ENCODE measurements at regions not wholly inside any gene's neighbourhood (a gene's known extent, or its start where the extent isn't known, plus 50 kb on each side); places are given as distances from the start of the nearest gene placed in this dataset.
"Not testable (repeated sequence)": the region's sequence is repeated elsewhere in the genome, so short reads cannot be mapped to it uniquely, and the experiment has no call there.

GRCh38 chr6:61100072-61100471 lies 1186.0 kb downstream of the KHDRBS2 start:
- CTCF ChIA-PET, result no interaction called here

GRCh38 chr6:61099561-61099960 lies 1186.5 kb downstream of the KHDRBS2 start:
- H3K4me1 ChIP-seq; H3K4me2 ChIP-seq; H3K9me3 ChIP-seq; FAIRE-seq; POLR2A ChIA-PET; H3K27ac ChIP-seq; CTCF ChIA-PET; ATAC-seq; H3K4me3 ChIP-seq; DNase-seq (ENCODE audit: low read depth in 1 of 2, low spot score in 1 of 2): not testable (repeated sequence)
- 21% methylated on average over 1 of the region's 1 CpG for WGBS (ENCODE audit: missing lambda C conversion rate)

More at GRCh38 chr6:61100072-61100471, 1186.0 kb downstream of the KHDRBS2 start:
- H3K27ac ChIP-seq, result no peak overlapping the region
- POLR2A ChIA-PET, result no interaction called here
- H3K9me3 ChIP-seq, result no peaks in the 10 kb centered on the region
- DNase-seq (ENCODE audit: low read depth in 1 of 2, low spot score in 1 of 2) (no peak), ATAC-seq (no peak), FAIRE-seq (no peak)
- no peak overlapping the region for H3K4me3 ChIP-seq
- TF ChIP-seq JUNB (IDR thresholded peaks at IDR 0.05) (no peak), EHF (CRISPR knock-in tag; IDR thresholded peaks at IDR 0.05) (no peak), CBX2 (IDR thresholded peaks at IDR 0.05; ENCODE audit: borderline replicate concordance, low read depth) (no peak), USF2 (IDR thresholded peaks at IDR 0.05) (no peak), MAFK (IDR thresholded peaks at IDR 0.05; ENCODE audit: partially characterized antibody) (no peak), CBX8 (IDR thresholded peaks at IDR 0.05) (no peak)
- H3K4me1 ChIP-seq, result no peaks in the 10 kb centered on the region
- H3K4me2 ChIP-seq, result no peak overlapping the region

- H3K9me3 ChIP-seq; ATAC-seq; H3K4me1 ChIP-seq; H3K27ac ChIP-seq; DNase-seq (ENCODE audit: low read depth in 1 of 2, low spot score in 1 of 2); FAIRE-seq; CTCF ChIA-PET; H3K4me3 ChIP-seq; POLR2A ChIA-PET; H3K4me2 ChIP-seq: not testable (repeated sequence)
- WGBS (ENCODE audit: missing lambda C conversion rate), result 0% methylated on average over 1 of the region's 1 CpG
Observed at GRCh38 chr6:61087986-61088385, 1198.0 kb downstream of the KHDRBS2 start.

GRCh38 chr6:61044011-61044410 lies 1242.0 kb downstream of the KHDRBS2 start:
- POLR2A ChIA-PET, result no interaction called here
- CTCF ChIA-PET, result no interaction called here
- 33% methylated on average over 3 of the region's 3 CpGs for WGBS (ENCODE audit: missing lambda C conversion rate)
- TF ChIP-seq CBX8 (IDR thresholded peaks at IDR 0.05) (no peak), ELK1 (IDR thresholded peaks at IDR 0.05; ENCODE audit: low read depth, low read length) (no peak), ESRRA (IDR thresholded peaks at IDR 0.05; ENCODE audit: borderline replicate concordance, low read length) (no peak), PBX3 (IDR thresholded peaks at IDR 0.05) (no peak), MAFK (IDR thresholded peaks at IDR 0.05; ENCODE audit: partially characterized antibody) (no peak), EP300 (IDR thresholded peaks at IDR 0.05) (no peak), JUNB (IDR thresholded peaks at IDR 0.05) (no peak), ZNF302 (CRISPR knock-in tag; IDR thresholded peaks at IDR 0.05) (no peak), EHMT2 (IDR thresholded peaks at IDR 0.05; ENCODE audit: low read depth) (no peak), ZSCAN20 (CRISPR knock-in tag; IDR thresholded peaks at IDR 0.05) (no peak), FOSL2 (IDR thresholded peaks at IDR 0.05) (no peak), FOSL2 (CRISPR knock-in tag; IDR thresholded peaks at IDR 0.05) (no peak), NFE2L2 (conservative IDR thresholded peaks at IDR 0.05; ENCODE audit: low read length) (no peak), KDM1A (IDR thresholded peaks at IDR 0.05; ENCODE audit: low read depth) (no peak), ATOH8 (CRISPR knock-in tag; IDR thresholded peaks at IDR 0.05; ENCODE audit: low read depth) (no peak), GATA3 (IDR thresholded peaks at IDR 0.05; ENCODE audit: borderline replicate concordance) (no peak), REST (IDR thresholded peaks at IDR 0.05) (no peak), HDAC2 (IDR thresholded peaks at IDR 0.05) (no peak)
- ATAC-seq (no peak), FAIRE-seq (no peak), DNase-seq (ENCODE audit: low read depth in 1 of 2, low spot score in 1 of 2) (no peak)
- H3K4me2 ChIP-seq, result no peak overlapping the region
- no peaks in the 10 kb centered on the region for H3K4me1 ChIP-seq
- no peaks in the 10 kb centered on the region for H3K9me3 ChIP-seq
- H3K27ac ChIP-seq, result no peak overlapping the region
- no peak overlapping the region for H3K4me3 ChIP-seq

All from A549 (cell line).